Suprapubic skin (tissue), 4 donors: ENCODE measurements at regions not wholly inside any gene's neighbourhood (a gene's known extent, or its start where the extent isn't known, plus 50 kb on each side); places are given as distances from the start of the nearest gene placed in this dataset.

ENCODE experiments used
- EP300 ChIP-seq: sonication (generic); formaldehyde crosslinking; IDR thresholded peaks from one replicate; pipeline ENCODE4 v1.6.1; 2017; ENCODE audit warnings: antibody characterized with exemption
- POLR2A ChIP-seq, 2 donors: fragments of 450-650 bp; IDR thresholded peaks; one replicate each; pipeline ENCODE4 v1.6.1; 2017; ENCODE audit warnings: antibody characterized with exemption in 2 of 2, mild to moderate bottlenecking in 2 of 2, moderate library complexity in 2 of 2
- POLR2AphosphoS5 ChIP-seq, 3 donors: sonication (generic); formaldehyde crosslinking; IDR thresholded peaks; one replicate each; pipeline ENCODE4 v1.6.1; 2017; ENCODE audit warnings: antibody characterized with exemption in 3 of 3
- TF ChIP-seq, protein P1 (sequence below), 2 donors: fragments of 200-600 bp in 1 of 2; fragments of 450-650 bp in 1 of 2; sonication (generic) in 1 of 2; IDR thresholded peaks; one replicate each; pipeline ENCODE4 v1.5.1; 2016 to 2019; ENCODE audit warnings: antibody characterized with exemption in 2 of 2, mild to moderate bottlenecking in 1 of 2, moderate library complexity in 1 of 2

DNA sequence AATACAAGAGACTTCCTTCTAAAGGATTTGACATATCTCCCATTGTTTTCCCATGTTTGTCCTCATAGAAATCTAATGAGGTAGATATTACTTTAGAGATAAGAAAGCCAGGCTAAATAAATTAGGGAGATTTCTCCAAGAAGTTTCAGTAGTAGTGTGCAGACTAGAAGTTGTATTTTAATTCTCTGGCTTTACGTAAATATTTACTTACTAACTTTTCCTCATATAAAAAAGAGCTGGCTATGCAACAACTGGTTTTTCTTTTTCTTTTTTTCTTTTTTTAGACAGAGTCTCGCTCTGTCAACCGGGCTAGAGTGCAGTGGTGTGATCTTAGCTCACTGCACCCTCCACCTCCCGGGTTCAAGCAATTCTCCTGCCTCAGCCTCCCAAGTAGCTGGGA is 60.6 kb upstream of the ACYP2 start:
- no peak for TF ChIP-seq EP300
- TF ChIP-seq, protein P1, sequence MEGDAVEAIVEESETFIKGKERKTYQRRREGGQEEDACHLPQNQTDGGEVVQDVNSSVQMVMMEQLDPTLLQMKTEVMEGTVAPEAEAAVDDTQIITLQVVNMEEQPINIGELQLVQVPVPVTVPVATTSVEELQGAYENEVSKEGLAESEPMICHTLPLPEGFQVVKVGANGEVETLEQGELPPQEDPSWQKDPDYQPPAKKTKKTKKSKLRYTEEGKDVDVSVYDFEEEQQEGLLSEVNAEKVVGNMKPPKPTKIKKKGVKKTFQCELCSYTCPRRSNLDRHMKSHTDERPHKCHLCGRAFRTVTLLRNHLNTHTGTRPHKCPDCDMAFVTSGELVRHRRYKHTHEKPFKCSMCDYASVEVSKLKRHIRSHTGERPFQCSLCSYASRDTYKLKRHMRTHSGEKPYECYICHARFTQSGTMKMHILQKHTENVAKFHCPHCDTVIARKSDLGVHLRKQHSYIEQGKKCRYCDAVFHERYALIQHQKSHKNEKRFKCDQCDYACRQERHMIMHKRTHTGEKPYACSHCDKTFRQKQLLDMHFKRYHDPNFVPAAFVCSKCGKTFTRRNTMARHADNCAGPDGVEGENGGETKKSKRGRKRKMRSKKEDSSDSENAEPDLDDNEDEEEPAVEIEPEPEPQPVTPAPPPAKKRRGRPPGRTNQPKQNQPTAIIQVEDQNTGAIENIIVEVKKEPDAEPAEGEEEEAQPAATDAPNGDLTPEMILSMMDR (IDR thresholded peaks at IDR 0.05) = no peak
- TF ChIP-seq POLR2A (IDR thresholded peaks at IDR 0.05) = no peak
- no peak for TF ChIP-seq POLR2AphosphoS5 (IDR thresholded peaks at IDR 0.05)
